GM19455 (cell line): ENCODE measurements at regions not wholly inside any gene's neighbourhood (a gene's known extent, or its start where the extent isn't known, plus 50 kb on each side); places are given as distances from the start of the nearest gene placed in this dataset.
"Not testable (repeated sequence)": the region's sequence is repeated elsewhere in the genome, so short reads cannot be mapped to it uniquely, and the experiment has no call there.

Experiments
- ATAC-seq: cut with Tn5 transposase; IDR thresholded peaks from one replicate; pipeline ENCODE4 v1.9.1; 2021; ENCODE audit not compliant: unreplicated experiment

DNA sequence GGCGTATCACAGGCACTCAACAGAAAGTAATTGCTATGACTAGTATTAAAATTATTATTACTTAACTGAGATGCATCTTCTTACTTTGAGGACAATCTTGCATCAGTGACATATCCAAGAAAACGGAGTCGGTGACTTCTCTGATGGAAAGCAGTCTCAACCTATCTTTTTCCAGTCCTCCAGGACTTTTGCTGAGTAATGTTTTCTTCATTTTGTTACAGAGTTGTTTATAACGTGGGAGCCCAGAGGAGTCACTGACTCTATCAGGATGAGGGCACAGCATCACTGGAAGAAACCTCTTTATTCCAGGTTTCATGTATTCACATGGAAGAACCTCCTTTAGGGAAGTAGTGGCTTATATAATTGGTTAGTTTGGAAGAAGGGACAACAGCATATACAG is 51.5 kb upstream of the MELK start:
- no peak for ATAC-seq

DNA sequence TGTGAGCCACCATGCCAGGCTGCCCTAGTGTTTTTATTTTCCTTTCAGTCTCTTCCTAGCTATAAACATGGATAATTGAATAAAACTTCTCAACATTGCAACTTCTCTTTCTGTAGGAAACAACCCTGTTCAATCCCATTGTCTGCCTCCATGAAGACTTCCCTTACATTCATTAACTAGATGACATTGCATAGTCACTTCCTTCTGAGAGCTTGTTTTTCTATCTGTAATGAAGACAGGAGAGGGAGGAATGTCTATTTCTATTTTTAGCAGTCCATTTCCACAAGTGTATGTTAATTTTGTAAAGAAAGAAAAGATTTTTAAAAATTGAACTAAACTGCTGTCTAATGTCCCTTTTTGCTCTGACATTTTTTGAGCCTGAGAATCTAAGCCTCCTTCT is 55.6 kb upstream of the MELK start:
- no peak for ATAC-seq

DNA sequence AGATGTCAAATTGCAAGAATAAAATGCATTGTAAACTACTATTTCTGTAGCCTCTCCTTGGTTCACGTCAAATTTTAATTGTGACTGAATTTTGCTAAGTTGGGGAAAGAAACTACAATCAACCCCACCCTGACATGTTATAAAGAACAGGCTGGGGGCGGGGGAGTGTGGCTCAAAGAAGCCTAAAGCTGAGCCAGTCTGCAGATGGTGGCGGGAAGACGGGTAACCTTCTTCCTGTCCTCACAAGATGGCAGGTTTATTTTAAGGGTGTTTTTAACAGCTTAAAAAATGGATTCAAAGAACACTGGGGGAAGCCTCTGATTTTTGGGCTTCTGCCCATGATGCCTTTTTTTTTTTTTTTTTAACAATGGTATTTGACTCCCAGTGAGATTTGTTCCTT is 68.5 kb upstream of the MELK start:
- no peak for ATAC-seq

DNA sequence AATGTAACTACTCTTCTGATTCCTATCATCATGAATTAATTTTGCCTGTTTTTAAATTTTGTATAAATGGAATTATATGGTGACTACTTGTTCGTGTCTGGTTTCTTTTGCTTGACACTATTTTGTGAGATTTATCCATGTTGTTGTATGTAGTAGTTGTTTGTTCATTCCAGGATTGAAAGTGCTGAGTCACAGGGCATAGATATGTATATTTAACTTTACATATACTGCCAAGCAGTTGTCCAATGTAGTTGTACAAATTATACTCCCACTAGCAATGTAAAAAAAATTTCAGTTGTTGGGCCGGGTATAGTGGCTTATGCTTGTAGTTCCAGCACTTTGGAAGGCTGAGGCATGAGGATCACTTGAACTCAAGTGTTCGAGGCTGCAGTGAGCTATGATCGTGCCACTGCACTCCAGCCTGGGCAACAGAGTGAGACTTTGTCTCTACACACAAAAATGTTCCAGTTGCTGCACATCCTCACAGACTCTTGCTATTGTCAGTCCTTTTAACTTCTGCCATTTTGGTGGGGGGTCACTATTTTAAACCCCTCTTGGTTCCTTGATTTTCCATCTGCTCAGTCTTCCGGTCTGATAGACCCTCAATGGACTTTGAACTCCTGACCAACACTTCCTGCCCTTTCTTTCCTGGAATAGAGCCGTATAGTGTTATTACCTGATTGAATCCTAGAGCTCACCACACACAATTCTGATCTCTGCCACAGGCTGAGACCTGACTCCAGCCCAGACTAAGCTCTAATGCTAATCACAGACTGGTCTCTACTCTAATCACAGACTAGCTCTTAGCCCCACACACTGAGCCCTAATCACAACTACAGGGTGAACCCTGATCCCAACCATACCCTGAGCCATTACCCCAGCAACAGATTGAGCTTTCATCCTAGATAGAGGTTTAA is 69.3 kb upstream of the MELK start:
- ATAC-seq, result no peak

DNA sequence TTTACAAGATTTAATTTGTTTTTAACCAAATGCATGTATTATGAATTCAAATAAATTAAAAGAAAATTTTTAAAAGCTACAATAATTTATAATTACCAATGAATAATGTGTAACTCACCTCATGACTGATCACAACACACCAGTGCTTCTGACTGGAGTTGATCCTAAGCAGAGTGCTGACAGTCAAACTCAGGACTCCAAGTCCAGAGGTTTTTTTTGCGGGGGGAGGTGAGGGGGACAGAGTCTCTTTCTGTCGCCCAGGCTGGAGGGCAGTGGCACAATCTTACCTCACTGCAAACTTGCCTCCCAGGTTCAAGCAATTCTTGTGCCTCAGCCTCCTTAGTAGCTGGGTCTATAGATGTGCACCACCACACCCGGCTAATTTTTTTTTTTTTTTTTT is 71.0 kb upstream of the MELK start:
- ATAC-seq, result no peak

DNA sequence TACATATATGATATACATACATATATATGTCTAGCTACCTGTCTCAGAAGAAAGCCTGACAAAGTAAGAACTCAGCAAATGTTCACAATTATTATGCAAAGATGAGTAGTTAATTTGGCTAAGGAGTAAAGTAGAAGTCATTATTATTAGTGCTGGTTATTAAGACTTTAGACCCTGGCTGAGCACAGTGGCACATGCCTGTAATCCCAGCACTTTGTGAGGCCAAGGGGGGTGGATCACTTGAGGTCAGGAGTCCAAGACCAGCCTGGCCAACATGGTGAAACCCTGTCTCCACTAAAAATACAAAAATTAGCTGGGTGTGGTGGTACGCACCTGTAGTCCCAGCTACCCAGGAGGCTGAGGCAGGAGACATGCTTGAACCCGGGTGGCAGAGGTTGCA is 71.8 kb upstream of the MELK start:
- not testable (repeated sequence) for ATAC-seq

DNA sequence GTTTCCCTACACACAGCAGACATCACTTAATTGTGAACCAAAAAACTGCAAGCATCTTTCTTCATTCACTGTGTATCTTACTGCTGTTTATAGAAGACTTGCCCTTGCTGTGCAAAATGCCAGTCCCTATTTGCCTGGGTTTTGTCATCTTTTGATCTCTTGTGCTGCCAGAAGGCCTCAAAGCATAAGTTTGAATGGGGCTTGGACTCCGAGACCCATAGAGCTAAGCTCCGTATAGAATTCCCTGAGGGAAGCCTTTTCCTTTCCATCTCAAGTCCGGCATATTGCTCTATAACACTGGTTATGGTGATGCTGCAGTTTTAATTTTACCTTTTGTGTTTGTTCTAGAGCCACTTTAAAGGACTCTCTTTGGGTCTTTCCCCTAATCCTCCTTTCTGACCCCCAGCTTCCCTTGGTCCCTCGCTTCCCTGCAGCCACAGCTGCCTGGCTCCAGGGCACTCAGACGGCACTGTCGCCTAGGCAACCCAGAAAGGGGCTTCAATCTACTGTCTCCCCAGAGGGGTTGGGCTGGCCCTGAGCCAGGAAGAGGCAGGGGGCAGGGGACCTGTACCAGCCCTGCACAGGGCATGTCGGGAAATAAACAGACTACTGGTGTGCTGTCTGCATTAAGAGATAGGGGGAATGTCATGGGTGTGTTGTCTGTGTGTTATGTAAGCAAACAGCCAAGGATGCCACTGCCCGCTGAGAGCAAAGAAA is 73.4 kb upstream of the MELK start:
- ATAC-seq, result no peak

DNA sequence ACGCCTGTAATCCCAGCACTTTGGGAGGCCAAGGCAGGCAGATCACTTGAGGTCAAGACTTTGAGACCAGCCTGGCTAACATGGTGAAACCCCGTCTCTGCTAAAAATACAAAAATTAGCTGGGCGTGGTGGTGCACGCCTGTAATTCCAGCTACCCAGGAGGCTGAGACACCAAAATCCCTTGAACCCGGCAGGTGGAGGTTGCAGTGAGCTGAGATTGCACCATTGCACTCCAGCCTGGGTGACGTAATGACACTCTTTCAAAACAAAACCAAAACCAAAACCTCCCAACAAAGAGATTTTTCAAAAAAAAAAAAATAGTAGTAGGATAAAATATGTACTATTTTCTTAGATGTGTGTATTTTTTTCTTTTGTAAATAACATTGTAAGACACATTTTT is 79.1 kb upstream of the MELK start:
- ATAC-seq, result not testable (repeated sequence)

DNA sequence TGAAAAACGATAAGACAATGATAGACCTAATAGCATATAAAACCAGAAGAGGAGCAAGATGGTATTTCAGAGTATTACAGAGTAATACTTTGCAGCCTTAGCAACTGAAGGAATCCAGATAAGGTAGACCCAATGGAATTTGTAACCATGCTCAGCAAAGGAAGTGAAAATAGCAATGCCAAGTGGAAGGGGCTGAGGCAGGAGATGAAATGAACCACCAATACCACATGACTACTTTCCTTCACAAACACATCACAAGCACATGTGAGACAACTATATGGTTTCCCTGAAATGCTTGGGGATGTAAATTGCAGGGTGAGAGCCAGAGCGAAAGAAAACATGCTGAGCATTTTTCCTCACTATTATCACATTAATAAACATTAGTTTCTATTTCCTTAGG is 79.8 kb upstream of the MELK start:
- ATAC-seq, result no peak

DNA sequence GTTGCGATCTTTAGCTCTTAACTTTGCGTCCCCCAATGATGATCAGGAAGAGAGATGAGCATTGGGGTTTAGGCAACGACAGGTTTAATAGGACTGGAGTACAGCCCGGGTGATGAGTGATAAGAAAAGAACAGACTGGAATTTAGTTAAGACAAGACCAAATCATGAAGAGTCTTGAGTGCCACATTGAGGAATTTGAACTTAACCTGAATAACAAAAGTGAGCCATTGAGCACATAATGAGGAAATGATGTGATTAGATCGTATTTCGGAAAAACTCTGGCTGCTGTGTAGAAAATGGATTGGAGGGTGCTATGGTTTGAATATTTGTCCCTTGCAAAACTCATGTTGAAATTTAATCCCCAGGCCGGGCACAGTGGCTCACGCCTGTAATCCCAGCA is 83.2 kb upstream of the MELK start:
- ATAC-seq, result no peak

DNA sequence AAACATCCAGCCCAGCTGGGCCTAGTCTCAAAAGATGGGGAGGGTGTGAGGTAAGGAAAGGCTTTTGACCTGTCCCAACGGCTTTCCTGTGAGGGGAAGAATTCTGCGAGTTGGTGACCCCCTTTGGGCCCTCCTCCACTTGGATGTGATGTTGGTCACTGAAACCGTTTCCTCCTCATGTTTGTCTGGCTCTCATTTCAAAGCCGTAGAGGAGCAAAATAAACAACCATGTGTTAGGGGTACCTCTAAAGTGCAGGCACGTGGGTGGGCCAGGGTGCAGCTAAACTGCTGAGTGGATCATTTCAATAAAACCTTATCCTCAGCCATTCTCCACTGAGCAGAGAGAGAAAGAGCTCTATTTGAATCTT is 84.3 kb upstream of the MELK start:
- ATAC-seq, result no peak

DNA sequence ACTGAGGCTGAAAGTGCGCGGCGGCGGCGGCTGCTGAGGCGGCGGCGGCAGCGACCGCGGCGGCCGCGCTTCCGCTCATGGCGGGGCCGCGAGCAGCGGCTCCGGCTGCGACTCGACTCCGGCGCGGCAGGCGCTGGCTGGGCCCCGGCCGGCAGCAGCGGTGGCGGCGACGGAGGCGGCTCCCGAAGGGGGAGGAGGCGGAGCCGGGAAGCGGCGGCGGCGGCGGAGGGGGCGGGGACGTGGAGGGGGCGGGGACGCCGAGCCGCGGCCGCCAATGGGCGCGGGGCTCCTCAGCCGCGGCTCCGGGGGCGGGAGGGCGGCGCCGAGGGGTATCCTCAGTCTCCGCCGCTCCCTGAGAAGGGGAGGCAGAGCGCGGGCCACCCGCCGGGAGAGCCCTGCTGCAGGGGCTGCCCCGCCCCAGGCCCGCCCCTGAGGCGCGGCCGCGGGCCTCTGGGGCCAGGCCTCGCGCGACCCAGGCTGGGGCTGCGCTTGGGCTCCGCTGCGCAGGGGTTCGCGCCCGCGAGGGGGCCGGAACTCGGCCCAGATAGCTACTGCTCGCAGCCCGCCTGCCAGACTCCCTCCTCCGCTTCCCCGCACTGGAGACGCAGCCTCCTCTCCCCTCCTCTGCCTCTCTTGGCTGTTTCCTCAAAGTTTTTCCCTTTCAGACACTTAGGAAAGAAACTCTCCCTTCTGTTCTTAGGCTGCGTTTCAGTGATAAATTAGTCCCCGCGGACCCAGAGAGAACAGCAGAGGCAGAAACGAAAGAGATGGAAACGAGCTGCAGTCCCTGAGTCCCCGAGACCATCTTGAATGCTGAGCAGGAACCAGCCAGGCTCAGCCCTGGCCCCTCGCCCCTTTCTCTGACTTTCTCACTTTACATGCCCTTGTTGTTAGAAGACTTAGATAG is 85.0 kb upstream of the MELK start:
- peak; percentile 83 for ATAC-seq

DNA sequence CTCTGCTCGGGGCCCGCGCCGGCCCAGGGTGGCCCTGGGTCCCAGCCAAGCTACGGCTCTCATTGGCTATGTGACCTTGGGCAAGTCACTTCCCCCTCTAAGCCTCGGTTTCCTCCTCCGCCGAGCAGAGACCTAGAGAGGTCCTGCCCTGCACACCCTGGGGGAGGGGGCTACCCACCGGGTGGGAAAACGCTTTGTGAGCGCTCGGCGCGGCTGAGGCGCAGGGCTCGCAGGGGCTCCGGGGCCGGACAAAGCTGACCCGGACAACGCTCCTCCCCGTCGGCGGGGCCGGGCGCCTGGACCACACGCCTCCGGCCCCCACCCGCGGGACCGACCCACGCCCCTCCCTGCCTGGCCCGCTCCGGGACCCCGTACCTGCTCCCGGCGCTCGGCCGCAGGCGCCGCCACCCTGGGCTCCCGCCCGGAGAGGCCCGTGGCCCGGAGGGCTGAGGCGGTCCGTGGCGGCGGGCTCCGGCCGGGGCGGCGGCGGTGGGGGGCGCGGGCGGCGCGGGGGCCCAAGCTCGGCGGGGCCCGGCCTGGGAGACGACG is 85.7 kb upstream of the MELK start:
- peak; percentile 55 for ATAC-seq

DNA sequence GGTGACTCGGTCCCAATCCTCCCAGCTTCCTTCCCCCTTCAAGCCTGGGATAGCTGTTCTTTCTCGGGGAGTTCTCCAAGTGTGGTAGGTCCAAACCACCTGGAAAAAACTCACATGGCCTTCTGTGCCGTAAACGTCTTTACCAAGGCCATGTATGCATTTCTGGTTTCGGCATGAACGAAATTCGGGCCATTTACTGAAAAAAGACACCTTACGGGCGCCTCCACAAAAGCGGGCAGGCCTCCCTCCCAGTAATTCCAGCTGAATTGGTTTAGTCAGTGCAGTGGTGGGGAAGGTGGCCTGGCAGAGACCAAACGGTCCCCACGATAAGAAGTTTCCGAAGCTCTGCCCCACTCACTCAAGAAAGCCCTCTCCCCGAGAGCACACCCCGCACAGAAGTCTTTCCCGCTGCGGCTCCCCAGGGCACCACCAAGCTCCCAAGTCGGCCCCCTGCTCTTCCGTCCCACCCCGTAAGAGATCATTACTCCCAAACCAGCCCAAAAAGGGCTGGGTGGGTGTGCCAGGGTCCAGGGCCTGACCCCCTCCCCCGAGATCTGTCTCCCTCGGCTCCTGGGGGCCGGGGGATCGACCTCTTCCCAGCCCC is 86.3 kb upstream of the MELK start:
- peak; percentile 7 for ATAC-seq

DNA sequence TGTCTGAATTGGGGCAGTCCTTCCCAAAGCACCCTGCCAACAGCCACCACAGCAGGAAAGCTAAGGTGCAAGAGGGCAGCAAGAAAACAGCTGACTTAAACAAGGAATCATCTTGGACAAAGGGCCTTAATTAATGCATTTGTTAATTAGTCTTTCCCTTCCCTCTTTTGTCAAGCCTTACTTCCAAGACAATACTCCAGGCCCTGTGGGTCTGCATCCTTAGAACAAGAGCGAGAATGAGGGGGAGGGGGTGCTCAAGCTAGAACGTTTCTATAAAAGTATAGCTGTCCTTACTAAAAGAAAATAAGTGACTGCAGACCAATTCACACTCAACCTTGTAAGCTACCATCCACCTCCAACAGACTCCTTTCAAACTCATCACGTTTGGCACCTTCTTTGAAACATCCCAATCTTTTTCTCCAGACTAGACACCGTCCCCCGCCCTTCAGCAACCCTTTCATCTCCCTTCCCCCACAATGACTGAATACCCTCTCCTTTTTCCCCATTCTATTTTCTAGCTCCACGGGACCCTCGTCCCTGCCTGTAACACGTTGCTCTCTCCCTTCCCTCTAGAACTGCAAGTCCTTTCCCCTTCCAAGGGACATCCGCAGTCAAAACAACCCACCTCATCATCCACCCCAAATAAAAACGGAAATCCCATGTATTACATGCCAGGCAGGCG is 85.7 kb upstream of the RNF38 start:
- ATAC-seq, result no peak

DNA sequence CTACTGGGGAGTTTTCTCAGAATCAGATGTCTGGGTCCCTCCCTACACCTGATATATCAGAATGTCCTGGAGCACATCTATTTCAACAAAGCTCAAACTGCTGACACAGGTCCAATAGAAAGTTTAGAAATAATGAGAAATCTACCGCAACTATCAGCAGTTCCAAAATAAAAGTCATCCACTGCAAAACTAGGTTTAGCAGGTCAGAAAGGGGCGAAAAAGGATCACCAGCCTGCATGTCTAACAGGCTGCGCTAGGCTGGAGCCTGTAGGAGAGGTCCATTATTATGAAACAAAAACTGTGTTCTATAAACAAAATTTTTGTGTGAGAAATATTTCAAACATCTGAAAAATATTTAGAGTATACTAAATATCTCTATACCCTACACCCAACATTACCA is 84.1 kb upstream of the RNF38 start:
- ATAC-seq, result no peak

DNA sequence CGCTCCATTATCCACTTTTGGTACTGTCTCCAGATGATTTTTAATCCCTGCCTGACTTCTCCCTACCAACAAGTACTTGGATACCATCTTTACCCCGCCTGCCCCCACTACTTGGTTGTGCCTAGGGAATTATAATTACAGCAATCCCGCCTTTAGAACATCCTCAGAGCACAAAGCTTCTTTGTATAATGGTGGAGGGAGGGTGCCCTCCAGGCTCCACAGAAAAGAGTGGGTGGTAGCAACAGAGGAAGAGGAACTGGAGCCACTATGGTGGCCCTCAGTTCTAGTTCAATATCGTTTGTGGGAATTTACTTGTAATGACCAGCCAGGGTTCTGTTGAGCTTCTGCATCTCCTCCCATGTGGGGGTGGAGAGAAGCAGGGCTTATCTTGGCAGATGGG is 79.0 kb upstream of the RNF38 start:
- ATAC-seq, result no peak

DNA sequence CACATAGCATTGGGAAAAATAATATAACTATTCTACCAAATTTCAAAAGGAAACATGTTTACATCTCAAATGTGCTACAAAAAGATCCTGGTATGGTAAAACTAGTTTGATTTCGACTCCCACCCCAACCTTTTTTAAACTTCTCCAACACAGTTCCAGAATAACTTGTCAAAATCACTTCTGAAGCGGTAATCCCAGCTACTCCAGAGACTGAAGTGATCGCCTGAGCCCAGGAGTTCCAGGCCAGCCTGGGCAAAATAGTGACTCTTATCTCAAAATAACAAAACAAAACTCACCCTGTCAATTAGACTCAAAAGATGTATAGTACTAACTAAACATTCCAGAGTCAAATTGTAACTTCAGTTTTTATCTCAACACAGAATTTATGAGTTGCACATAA is 71.3 kb upstream of the RNF38 start:
- no peak for ATAC-seq

DNA sequence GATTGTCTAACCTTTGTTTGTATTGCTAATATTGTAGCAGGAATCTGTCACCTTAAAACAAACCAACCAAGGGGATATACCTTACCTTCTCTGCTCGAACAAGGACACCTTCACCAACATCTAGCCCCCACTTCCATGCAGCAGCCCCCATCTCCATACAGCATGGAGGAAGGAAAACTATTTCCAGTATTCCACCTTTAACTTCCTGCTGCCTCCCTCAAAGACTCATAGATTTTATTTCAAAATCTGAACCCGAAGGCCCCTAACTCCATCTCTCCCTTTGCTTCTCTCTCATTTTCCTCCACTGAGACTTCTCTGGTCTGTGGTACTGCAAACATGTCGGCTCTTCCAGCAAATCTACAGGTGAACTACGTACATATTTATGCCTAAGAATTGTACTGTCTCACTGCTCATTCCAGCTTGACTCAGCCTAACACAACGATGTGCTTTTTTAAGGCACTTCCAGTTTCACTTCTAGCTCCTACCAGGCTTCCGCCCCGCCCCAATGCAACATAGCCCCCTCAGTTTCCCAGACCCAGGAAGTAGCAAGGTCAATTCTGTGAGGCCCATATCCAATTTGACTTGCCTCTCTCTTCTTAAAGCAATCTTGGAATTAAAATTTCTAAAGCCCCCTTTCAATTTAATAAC is 70.7 kb upstream of the RNF38 start:
- ATAC-seq, result peak; percentile 82

DNA sequence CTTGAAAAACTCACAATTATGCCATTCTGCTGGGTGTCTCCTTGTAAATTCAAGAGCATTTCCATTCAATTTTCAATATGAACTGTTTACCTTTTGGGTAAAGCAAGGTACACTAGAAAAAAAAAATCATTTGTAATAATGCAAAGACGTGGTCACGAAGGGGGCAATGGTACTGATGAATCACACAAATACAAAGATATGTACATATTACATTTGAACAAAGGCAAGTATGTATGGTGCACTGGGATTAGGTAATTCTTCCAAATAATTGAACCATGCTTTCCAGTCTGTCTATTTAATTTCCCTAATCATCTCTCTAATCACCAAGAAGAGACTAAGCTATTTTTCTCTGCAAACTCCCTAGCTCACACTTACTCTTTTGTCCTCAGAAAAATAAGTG is 63.4 kb upstream of the RNF38 start:
- no peak for ATAC-seq
